ENCODE measurements at regions not wholly inside any gene's neighbourhood (a gene's known extent, or its start where the extent isn't known, plus 50 kb on each side); places are given as distances from the start of the nearest gene placed in this dataset.
"Not testable (repeated sequence)": the region's sequence is repeated elsewhere in the genome, so short reads cannot be mapped to it uniquely, and the experiment has no call there.

DNA sequence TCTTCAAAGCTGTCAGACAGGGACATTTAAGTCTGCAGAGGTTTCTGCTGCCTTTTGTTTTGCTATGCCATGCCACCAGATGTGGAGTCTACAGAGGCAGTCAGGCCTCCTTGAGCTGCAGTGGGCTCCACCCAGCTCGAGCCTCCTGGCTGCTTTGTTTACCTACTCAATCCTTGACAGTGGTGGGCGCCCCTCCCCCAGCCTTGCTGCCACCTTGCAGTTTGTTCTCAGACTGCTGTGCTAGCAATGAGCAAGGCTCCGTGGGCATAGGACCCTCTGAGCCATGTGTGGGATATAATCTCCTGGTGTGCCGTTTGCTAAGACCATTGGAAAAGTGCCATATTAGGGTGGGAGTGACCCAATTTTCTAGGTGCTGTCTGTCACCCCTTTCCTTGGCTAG, 126.0 kb downstream of the KLF8 start:
- TF ChIP-seq, protein P1, sequence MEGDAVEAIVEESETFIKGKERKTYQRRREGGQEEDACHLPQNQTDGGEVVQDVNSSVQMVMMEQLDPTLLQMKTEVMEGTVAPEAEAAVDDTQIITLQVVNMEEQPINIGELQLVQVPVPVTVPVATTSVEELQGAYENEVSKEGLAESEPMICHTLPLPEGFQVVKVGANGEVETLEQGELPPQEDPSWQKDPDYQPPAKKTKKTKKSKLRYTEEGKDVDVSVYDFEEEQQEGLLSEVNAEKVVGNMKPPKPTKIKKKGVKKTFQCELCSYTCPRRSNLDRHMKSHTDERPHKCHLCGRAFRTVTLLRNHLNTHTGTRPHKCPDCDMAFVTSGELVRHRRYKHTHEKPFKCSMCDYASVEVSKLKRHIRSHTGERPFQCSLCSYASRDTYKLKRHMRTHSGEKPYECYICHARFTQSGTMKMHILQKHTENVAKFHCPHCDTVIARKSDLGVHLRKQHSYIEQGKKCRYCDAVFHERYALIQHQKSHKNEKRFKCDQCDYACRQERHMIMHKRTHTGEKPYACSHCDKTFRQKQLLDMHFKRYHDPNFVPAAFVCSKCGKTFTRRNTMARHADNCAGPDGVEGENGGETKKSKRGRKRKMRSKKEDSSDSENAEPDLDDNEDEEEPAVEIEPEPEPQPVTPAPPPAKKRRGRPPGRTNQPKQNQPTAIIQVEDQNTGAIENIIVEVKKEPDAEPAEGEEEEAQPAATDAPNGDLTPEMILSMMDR (IDR thresholded peaks at IDR 0.05), result not testable (repeated sequence)
- TF ChIP-seq POLR2A, POLR2AphosphoS5 (IDR thresholded peaks at IDR 0.05): not testable (repeated sequence)

Data from gastroesophageal sphincter (tissue), 3 donors.